ENCODE measurements at regions not wholly inside any gene's neighbourhood (a gene's known extent, or its start where the extent isn't known, plus 50 kb on each side); places are given as distances from the start of the nearest gene placed in this dataset.

DNA sequence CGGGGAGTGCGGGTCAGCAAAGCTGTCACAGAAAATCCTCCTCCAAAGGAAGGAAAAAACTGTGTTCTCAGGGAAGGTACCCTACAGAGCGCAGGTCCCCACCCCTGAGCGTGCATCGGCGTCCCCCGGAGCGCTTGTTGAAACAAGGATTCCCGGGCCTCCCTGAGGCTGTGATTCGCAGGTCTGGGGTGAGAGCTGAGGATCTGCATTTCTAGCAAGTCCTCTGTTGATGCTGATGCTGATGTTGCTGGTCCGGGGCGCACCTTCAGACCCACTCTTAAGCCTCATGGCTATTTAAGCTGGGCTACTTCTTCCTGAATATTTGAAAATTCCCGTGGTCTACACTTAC is 226.2 kb upstream of the IGF1R start:
- no peak for TF ChIP-seq CTCF (conservative IDR thresholded peaks at IDR 0.05; ENCODE audit: low read length)
- no peak for TF ChIP-seq EZH2phosphoT487 (IDR thresholded peaks at IDR 0.05; ENCODE audit: borderline replicate concordance, low read depth, low read length)
